ENCODE measurements at regions not wholly inside any gene's neighbourhood (a gene's known extent, or its start where the extent isn't known, plus 50 kb on each side); places are given as distances from the start of the nearest gene placed in this dataset.

GRCh38 chr15:31473385-31474058 is 146.9 kb downstream of the KLF13 start:
- no peak for DNase-seq

DNA sequence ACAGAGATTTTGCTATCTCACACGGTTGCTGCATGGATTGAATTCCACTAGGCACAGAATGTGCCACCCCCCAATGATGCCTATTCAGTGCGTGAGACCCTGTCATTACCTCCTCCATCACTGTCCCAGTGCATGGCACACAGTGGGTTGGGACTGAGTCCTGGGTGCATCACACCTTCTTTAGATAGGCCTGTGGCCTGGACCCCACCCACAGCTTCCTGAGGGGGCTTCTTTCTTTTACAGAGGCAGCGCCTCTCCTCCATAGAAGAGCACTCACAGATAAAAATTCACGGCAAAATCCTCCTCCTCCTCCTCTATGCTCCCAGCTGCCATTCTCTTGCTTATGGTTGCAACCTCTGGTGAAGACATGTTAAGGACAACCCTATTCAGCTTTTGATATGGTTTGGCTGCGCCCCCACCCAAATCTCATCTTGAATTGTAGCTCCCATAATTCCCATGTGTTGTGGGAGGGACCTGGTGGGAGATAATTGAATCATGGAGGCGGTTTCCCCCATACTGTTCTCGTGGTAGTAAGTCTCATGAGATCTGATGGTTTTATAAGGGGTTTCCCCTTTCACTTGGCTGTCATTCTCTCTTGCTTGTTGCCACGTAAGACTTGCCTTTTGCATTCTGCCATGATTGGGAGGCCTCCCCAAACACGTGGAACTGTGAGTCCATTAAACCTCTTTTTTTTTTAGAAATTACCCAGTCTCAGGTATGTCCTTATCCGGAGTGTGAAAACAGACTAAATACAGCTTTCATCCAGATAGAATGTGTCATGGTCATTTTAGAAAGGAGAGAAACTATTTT is 147.6 kb downstream of the KLF13 start:
- DNase-seq, result no peak

- DNase-seq, result no peak
Measured at GRCh38 chr15:31476236-31476810, 149.7 kb downstream of the KLF13 start.

- no peak for DNase-seq
Measured at GRCh38 chr15:31476866-31477265, 150.2 kb downstream of the KLF13 start.

DNA sequence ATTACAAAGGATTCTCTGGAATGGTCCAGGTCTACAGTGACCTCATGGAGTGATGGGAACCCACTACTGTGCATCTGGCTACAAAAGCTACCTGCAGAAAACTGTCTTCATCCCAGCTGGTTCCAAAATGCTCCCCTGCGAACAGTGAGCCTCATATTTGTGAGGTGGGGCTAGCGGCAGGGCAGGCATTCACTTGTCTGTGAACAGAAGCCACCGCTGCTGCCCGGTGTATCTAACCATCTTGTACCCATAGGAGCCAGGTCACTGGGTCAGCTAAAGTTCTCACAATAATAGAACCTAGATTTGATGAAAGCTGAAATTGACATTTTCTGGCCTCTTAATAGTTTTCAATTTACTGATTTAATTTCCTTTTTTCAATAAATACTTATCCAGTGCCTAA is 150.7 kb downstream of the KLF13 start:
- no peak for DNase-seq

- no peak for DNase-seq
Measured at GRCh38 chr15:31477851-31478701, 151.4 kb downstream of the KLF13 start.

DNA sequence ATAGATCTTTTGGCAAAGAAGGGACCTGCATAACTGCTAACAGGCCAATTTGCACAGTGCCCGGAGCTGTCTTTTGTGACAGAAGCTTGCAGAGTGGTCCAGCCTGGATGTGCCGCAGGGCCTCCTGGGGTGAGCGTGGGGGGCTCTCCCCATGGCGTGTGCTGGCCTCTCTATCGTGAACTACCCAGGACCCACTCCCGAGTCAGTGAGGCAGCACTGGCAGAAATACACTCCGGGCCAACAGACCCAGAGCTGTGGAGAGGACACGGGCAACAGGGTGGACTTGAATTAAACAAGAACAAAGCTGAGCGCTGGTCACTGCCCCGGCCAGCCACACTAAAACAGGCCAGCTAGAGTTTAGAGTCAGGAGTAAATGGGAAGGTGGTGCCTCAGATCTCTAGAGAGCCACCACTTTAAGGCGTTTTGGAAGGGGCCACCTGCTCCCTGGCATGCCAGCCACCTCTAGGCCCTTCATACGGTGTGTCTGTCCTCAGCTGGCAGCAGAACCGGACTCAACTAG is 152.1 kb downstream of the KLF13 start:
- no peak for DNase-seq

DNA sequence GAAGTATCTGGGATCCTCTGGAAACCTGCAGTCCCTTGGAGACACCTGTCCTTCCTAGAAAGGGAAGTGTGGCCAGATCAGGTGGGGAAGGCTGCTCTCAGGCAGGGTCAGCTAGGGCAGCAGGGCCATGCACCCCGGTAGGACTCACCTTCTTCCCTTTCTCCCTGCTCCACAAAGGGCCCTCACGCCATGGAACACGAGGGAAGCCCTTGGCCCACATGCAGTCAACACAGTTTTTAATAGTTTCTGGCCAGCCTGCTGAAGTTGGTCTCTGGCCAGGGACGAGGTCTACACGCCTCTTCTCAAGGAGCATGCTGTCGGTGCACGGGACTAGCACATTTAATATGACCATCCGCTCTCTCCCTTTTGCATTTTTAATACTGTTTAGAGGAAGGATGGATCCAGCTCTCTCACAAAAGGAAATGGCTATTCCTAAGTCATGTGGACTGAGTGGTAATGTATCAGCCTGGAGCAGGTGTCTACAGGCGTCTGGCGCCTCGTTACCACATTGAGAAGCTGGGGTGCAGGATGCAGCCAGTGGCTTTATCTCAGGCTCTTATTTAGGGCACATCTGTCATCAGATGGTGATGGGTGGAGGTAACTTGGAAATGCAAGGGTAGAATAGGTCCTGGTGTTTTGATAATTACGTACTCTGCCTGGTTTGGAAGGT is 153.9 kb downstream of the KLF13 start:
- no peak for DNase-seq

GRCh38 chr15:31481142-31481541 is 154.5 kb downstream of the KLF13 start:
- no peak for DNase-seq

- no peak for DNase-seq
Measured at GRCh38 chr15:31482122-31482922, 155.7 kb downstream of the KLF13 start.

DNA sequence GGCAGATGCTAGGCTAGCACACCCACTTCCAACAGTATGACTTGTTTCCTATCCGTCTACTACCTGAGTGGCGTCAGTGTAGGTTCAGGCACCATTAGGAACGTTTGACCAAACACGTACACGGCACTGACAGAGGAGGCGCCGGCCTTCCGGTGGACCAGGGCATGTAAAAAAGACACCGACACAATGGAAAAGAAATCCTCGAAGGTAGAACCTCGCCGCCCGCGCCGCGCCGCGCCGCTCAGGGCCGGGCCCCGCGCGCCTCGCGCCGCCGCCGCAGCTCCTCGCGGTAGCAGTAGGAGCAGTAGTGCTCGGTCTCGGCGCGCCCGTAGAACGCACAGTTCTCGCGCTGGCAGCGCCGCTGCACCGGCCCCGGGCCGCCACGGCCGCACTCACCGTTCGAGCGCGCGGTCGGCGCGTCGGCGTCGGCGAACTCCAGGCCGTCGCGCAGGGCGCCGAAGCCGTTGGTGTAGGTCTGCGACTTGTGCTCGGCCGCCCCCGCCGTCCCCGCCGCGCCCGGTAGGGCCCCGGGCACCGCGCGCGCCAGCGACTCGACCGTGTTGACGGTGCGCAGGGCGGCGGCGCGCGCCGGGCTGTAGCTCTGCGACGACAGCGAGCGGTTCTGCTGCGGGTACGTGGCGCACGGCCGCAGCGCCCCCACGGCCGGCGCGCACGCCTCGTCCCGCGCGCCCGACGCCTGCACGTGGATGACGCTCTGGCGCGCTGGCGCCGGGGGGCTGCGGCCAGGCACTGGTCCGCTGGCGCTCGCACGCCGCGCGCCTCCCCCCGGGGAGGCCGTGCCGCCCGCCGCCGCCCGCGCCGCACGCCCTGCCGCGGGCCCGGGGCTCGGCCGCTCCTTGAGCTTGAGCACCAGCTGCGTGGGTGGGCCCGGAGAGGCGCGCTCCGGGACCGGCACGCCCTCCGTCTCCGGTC is 156.7 kb downstream of the KLF13 start:
- DNase-seq, result no peak

GRCh38 chr15:31483986-31484951 is 157.6 kb downstream of the KLF13 start:
- DNase-seq, result no peak

- no peak for DNase-seq
Measured at GRCh38 chr15:31484986-31485385, 158.4 kb downstream of the KLF13 start.

- no peak for DNase-seq
Measured at GRCh38 chr15:31485431-31485830, 158.8 kb downstream of the KLF13 start.

DNA sequence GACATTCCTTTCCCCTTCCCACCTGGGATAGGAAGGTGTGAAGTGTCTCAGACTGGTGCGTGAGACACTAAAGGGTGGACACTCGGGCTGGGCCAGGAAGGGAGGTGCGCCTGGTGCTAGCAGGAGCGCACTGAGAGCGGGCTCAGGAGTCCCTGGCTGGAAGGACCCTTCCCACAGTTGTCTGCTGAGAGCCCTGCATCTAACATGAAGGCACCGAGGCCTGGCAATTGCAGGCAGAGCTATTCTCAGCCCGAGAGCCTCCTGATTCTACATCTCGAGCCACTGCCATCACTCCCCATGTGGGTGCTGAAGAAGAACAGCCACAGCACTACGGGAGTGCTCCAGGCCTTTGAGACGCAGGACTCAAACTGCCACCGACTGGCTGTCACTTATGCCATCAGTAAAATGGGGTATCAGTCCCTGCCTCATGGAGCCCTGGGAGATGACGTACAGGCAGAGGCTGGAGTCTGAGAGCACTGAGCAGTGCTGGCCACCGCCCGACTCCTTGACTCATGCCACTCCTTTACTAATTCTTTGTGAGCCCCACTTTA is 159.4 kb downstream of the KLF13 start:
- DNase-seq, result no peak

DNA sequence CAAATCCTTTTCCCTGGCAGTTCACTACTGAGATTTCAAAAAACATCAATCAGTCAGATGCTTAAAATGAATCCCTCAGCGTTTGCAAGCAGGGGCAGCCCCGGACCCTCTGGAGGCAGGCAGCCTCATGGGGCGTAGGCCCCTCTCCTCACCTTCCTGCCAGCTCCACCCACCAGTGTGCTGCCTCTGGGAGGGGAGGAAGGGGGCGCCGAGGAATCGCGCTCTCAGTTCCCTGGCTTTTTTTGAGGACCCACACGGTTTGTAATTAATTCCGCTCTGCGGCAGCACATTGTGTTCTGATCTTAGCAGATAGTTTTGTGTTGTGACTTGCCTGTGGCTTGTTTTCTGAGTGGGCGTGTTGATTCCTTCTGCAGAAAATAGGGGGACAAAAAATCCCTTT is 159.9 kb downstream of the KLF13 start:
- no peak for DNase-seq

- DNase-seq, result no peak
Measured at GRCh38 chr15:31486906-31487695, 160.5 kb downstream of the KLF13 start.

Measured in tongue (tissue), 1 donor.